Gastroesophageal sphincter (tissue), 3 donors: ENCODE measurements at regions not wholly inside any gene's neighbourhood (a gene's known extent, or its start where the extent isn't known, plus 50 kb on each side); places are given as distances from the start of the nearest gene placed in this dataset.

Experiments used
- CTCF ChIP-seq, 4 experiments: fragments of 200-600 bp in 2 of 4; fragments of 450-650 bp in 2 of 4; sonication (generic) in 1 of 4; IDR thresholded peaks; one replicate each; pipeline ENCODE4 v1.5.1; 2017 to 2019; ENCODE audit warnings: antibody characterized with exemption in 4 of 4, mild to moderate bottlenecking in 2 of 4, moderate library complexity in 2 of 4
- POLR2A ChIP-seq, 2 donors: fragments of 450-650 bp; IDR thresholded peaks; one replicate each; pipeline ENCODE4 v1.6.1; 2017; ENCODE audit warnings: antibody characterized with exemption in 2 of 2, mild to moderate bottlenecking in 2 of 2, moderate library complexity in 1 of 2
- POLR2AphosphoS5 ChIP-seq: sonication (generic); formaldehyde crosslinking; IDR thresholded peaks from one replicate; pipeline ENCODE4 v1.6.1; 2017; ENCODE audit warnings: antibody characterized with exemption

DNA sequence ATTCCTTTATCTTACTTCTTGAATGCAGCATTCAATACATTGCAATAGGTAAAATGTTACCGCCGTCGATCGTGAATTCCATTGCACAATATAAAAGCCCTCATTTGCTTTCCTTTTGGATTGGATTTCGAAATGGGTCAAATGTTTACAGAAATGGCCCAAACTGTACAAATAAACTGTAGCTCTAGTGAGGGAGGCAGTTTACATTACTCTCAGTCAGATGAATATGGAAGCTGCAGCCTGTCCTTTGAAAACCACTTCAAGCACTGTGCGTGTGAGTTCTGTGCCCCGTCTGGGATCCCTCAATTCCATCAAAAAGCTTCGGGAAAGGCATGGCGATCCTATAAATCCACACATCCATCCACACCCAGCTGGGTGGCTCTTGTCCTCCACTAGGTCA is 258.6 kb upstream of the FOXF1 start:
- TF ChIP-seq CTCF (IDR thresholded peaks at IDR 0.05) (no peak), POLR2AphosphoS5 (no peak), POLR2A (IDR thresholded peaks at IDR 0.05) (no peak)
